ENCODE measurements at regions not wholly inside any gene's neighbourhood (a gene's known extent, or its start where the extent isn't known, plus 50 kb on each side); places are given as distances from the start of the nearest gene placed in this dataset.

DNA sequence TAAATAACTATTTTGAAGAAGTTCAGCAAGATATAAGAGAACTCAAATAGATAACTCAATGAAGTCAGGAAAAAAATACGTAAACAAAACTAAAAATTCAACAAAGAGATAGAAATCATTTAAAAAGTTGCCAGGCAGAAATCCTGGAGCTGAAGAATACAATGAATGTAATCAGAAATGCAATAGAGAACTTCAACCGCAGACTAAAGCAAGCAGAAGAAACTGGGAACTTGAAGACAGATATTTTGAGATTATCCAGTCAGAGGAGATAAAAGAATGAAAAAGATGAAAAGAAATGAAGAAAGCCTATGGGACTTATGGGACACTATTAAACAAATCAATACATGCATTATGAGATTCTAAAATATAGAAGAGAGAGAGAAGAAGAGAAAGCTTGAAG, 129.1 kb upstream of the LPAR1 start:
- Mint-ChIP-seq H3K27ac (no peak overlapping the region), H3K4me3 (no peak overlapping the region), H3K27me3 (ENCODE audit: insufficient read depth, low read depth) (peaks cover 5% of the 10 kb centered on the region), H3K9me3 (peaks cover 17% of the 10 kb centered on the region), H3K36me3 (peaks cover 3% of the 10 kb centered on the region), H3K4me1 (no peaks in the 10 kb centered on the region)
- no peak for DNase-seq (ENCODE audit: low spot score)
- Histone ChIP-seq H2AFZ (replicated peaks) (no peak overlapping the region), H3K36me3 (no peaks in the 10 kb centered on the region), H3K4me3 (no peak overlapping the region), H3K9ac (no peak overlapping the region), H3F3A (ENCODE audit: low read depth) (no peaks in the 10 kb centered on the region), H3K27me3 (no peaks in the 10 kb centered on the region), H3K4me1 (peaks cover 8% of the 10 kb centered on the region), H3K4me2 (no peak overlapping the region), H3K79me2 (ENCODE audit: low read depth) (no peaks in the 10 kb centered on the region), H3K27ac (no peak overlapping the region), H4K20me1 (ENCODE audit: low read depth) (no peaks in the 10 kb centered on the region), H3K9me3 (ENCODE audit: low read depth) (no peaks in the 10 kb centered on the region)
- TF ChIP-seq EZH2 (IDR thresholded peaks at IDR 0.05) = no peak
- TF ChIP-seq EZH2phosphoT487 (IDR thresholded peaks at IDR 0.05) = no peak
- TF ChIP-seq, protein P1, sequence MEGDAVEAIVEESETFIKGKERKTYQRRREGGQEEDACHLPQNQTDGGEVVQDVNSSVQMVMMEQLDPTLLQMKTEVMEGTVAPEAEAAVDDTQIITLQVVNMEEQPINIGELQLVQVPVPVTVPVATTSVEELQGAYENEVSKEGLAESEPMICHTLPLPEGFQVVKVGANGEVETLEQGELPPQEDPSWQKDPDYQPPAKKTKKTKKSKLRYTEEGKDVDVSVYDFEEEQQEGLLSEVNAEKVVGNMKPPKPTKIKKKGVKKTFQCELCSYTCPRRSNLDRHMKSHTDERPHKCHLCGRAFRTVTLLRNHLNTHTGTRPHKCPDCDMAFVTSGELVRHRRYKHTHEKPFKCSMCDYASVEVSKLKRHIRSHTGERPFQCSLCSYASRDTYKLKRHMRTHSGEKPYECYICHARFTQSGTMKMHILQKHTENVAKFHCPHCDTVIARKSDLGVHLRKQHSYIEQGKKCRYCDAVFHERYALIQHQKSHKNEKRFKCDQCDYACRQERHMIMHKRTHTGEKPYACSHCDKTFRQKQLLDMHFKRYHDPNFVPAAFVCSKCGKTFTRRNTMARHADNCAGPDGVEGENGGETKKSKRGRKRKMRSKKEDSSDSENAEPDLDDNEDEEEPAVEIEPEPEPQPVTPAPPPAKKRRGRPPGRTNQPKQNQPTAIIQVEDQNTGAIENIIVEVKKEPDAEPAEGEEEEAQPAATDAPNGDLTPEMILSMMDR (IDR thresholded peaks at IDR 0.05) = no peak

DNA sequence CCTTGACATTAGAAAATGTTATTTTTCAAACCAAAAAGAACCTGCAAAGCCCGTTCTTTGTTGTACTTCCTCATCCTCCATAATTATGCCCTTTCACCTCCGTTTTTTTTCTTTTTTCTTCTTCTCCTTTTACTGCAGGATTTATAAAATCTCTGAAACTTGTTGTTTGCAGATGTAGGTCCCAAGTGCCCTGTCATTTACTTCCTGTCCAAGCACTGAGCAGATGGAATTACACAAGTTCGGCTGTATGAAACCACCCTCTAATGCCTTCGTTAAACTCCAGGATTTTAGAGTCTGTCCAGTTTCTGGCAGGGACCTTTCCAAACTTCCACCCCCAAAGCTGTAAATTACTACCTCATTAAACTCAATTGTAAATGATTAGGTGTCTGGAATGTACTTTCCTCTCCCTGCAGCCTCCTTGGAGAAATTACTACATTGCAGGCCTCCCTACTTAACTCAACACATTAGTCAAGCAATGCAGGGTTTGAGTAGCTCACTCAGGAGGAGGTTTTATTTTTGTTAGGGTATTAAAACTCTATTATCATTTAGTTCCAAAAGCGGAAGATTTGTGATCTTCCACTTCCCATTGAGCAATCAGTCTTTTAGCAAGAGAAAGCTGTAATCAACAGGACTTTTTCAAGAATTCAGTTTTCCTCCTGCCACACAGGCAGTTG, 125.6 kb upstream of the LPAR1 start:
- Histone ChIP-seq H3K4me2 (no peak overlapping the region), H3K27ac (no peak overlapping the region), H2AFZ (replicated peaks) (peak overlapping the region; percentile 69), H3K79me2 (ENCODE audit: low read depth) (no peaks in the 10 kb centered on the region), H3K4me3 (no peak overlapping the region), H3K9ac (no peak overlapping the region), H3K9me3 (ENCODE audit: low read depth) (no peaks in the 10 kb centered on the region), H3K4me1 (peaks cover 8% of the 10 kb centered on the region), H4K20me1 (ENCODE audit: low read depth) (no peaks in the 10 kb centered on the region), H3K27me3 (no peaks in the 10 kb centered on the region), H3K36me3 (no peaks in the 10 kb centered on the region), H3F3A (ENCODE audit: low read depth) (no peaks in the 10 kb centered on the region)
- DNase-seq (ENCODE audit: low spot score) = no peak
- H3K27ac Mint-ChIP-seq = no peak overlapping the region
- no peak overlapping the region for H3K4me3 Mint-ChIP-seq
- H3K9me3 Mint-ChIP-seq = peaks cover 17% of the 10 kb centered on the region
- H3K27me3 Mint-ChIP-seq (ENCODE audit: insufficient read depth, low read depth) = peaks cover 5% of the 10 kb centered on the region
- TF ChIP-seq, protein P1 (IDR thresholded peaks at IDR 0.05) = no peak
- TF ChIP-seq EZH2 (IDR thresholded peaks at IDR 0.05) (no peak), EZH2phosphoT487 (IDR thresholded peaks at IDR 0.05) (no peak)
- peaks cover 3% of the 10 kb centered on the region for H3K36me3 Mint-ChIP-seq
- no peaks in the 10 kb centered on the region for H3K4me1 Mint-ChIP-seq

DNA sequence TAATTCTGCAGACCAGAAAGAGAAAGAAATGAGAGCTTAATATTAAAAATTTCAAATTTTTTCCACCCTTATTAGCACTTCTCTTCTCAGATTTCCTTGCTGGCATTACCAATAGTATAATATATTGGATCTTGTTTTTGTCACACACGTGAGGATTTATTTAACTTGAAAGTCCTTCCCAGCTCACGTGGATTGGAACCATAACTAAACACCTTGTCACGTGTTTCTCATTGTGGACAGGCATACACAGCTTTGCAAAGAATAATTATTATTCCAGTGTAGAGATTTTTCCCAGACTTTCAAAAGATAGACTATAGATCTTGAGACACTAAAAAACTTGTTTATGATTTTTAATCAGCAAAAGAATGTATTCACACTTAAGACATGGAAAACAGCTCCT, 123.8 kb upstream of the LPAR1 start:
- H3F3A ChIP-seq (ENCODE audit: low read depth) = no peaks in the 10 kb centered on the region
- TF ChIP-seq, protein P1 (IDR thresholded peaks at IDR 0.05) = no peak
- TF ChIP-seq EZH2phosphoT487 (IDR thresholded peaks at IDR 0.05) (no peak), EZH2 (IDR thresholded peaks at IDR 0.05) (no peak)
- H3K36me3 ChIP-seq = no peaks in the 10 kb centered on the region
- H3K4me3 ChIP-seq = no peak overlapping the region
- H3K9me3 Mint-ChIP-seq = peaks cover 3% of the 10 kb centered on the region
- DNase-seq (ENCODE audit: low spot score) = no peak
- no peaks in the 10 kb centered on the region for H3K79me2 ChIP-seq (ENCODE audit: low read depth)
- H3K27me3 Mint-ChIP-seq (ENCODE audit: insufficient read depth, low read depth) = peaks cover 2% of the 10 kb centered on the region
- no peaks in the 10 kb centered on the region for H3K27me3 ChIP-seq
- H3K36me3 Mint-ChIP-seq = no peaks in the 10 kb centered on the region
- no peak overlapping the region for H3K27ac Mint-ChIP-seq
- no peak overlapping the region for H2AFZ ChIP-seq (replicated peaks)
- no peak overlapping the region for H3K9ac ChIP-seq
- peaks cover 8% of the 10 kb centered on the region for H3K4me1 ChIP-seq
- no peaks in the 10 kb centered on the region for H4K20me1 ChIP-seq (ENCODE audit: low read depth)
- no peak overlapping the region for H3K4me3 Mint-ChIP-seq
- no peak overlapping the region for H3K27ac ChIP-seq
- no peaks in the 10 kb centered on the region for H3K9me3 ChIP-seq (ENCODE audit: low read depth)
- no peaks in the 10 kb centered on the region for H3K4me1 Mint-ChIP-seq
- H3K4me2 ChIP-seq = no peak overlapping the region

Data from neural progenitor cell (in vitro differentiated cells).